HG03060 (cell line): ENCODE measurements at regions not wholly inside any gene's neighbourhood (a gene's known extent, or its start where the extent isn't known, plus 50 kb on each side); places are given as distances from the start of the nearest gene placed in this dataset.
"Not testable (repeated sequence)": the region's sequence is repeated elsewhere in the genome, so short reads cannot be mapped to it uniquely, and the experiment has no call there.

Experiments
- ATAC-seq: cut with Tn5 transposase; IDR thresholded peaks from one replicate; pipeline ENCODE4 v1.9.1; 2021; ENCODE audit warnings: low read depth, moderate number of reproducible peaks; ENCODE audit not compliant: unreplicated experiment

GRCh38 chr7:125098377-125098970 is 168.8 kb upstream of the POT1 start:
- ATAC-seq: peak; percentile 76

- ATAC-seq: no peak
These were observed 161.0 kb upstream of the POT1 start for GRCh38 chr7:125090596-125090995.

GRCh38 chr7:125089171-125089570 is 159.5 kb upstream of the POT1 start:
- no peak for ATAC-seq

- no peak for ATAC-seq
These were observed 158.9 kb upstream of the POT1 start for GRCh38 chr7:125088555-125088954.

- ATAC-seq: no peak
These were observed 155.5 kb upstream of the POT1 start for GRCh38 chr7:125085084-125085483.

GRCh38 chr7:125084196-125084595 is 154.6 kb upstream of the POT1 start:
- no peak for ATAC-seq

- ATAC-seq: no peak
These were observed 144.5 kb upstream of the POT1 start for GRCh38 chr7:125074141-125074540.

- no peak for ATAC-seq
These were observed 135.9 kb upstream of the POT1 start for GRCh38 chr7:125065546-125065945.

GRCh38 chr7:125065001-125065400 is 135.4 kb upstream of the POT1 start:
- ATAC-seq: no peak

GRCh38 chr7:125061776-125062397 is 132.3 kb upstream of the POT1 start:
- ATAC-seq: peak; percentile 94

GRCh38 chr7:125061083-125061745 is 131.6 kb upstream of the POT1 start:
- ATAC-seq: not testable (repeated sequence)

GRCh38 chr7:125059861-125060456 is 130.3 kb upstream of the POT1 start:
- no peak for ATAC-seq

- ATAC-seq: no peak
These were observed 128.3 kb upstream of the POT1 start for GRCh38 chr7:125057963-125058362.

GRCh38 chr7:125055376-125055775 is 125.8 kb upstream of the POT1 start:
- no peak for ATAC-seq

GRCh38 chr7:125046767-125047166 is 117.1 kb upstream of the POT1 start:
- no peak for ATAC-seq

GRCh38 chr7:125033506-125033905 is 103.9 kb upstream of the POT1 start:
- ATAC-seq: no peak

- ATAC-seq: no peak
These were observed 103.3 kb upstream of the POT1 start for GRCh38 chr7:125032943-125033342.

GRCh38 chr7:125030756-125031387 is 101.2 kb upstream of the POT1 start:
- no peak for ATAC-seq

- ATAC-seq: no peak
These were observed 96.0 kb upstream of the POT1 start for GRCh38 chr7:125025620-125026019.

- ATAC-seq: no peak
These were observed 91.2 kb upstream of the POT1 start for GRCh38 chr7:125020801-125021200.

GRCh38 chr7:125010540-125010939 is 80.9 kb upstream of the POT1 start:
- ATAC-seq: no peak
